GM18868 (cell line): ENCODE measurements at regions not wholly inside any gene's neighbourhood (a gene's known extent, or its start where the extent isn't known, plus 50 kb on each side); places are given as distances from the start of the nearest gene placed in this dataset.

ENCODE experiments used
- ATAC-seq: cut with Tn5 transposase; IDR thresholded peaks from one replicate; pipeline ENCODE4 v1.9.1; 2021; ENCODE audit warnings: mild to moderate bottlenecking, moderate library complexity; ENCODE audit not compliant: unreplicated experiment

- ATAC-seq = no peak
Measured at GRCh38 chr13:91105270-91105669, 242.2 kb upstream of the MIR17HG start.

GRCh38 chr13:91106565-91106964 lies 240.9 kb upstream of the MIR17HG start:
- ATAC-seq = no peak

GRCh38 chr13:91108315-91108714 lies 239.2 kb upstream of the MIR17HG start:
- ATAC-seq = no peak

- no peak for ATAC-seq
Measured at GRCh38 chr13:91111476-91112200, 235.8 kb upstream of the MIR17HG start.

GRCh38 chr13:91112201-91112923 lies 235.1 kb upstream of the MIR17HG start:
- no peak for ATAC-seq

- ATAC-seq = no peak
Measured at GRCh38 chr13:91112924-91113277, 234.6 kb upstream of the MIR17HG start.

- no peak for ATAC-seq
Measured at GRCh38 chr13:91115776-91116175, 231.7 kb upstream of the MIR17HG start.

- ATAC-seq = no peak
Measured at GRCh38 chr13:91117351-91117750, 230.1 kb upstream of the MIR17HG start.

- ATAC-seq = peak; percentile 61
Measured at GRCh38 chr13:91119643-91120042, 227.8 kb upstream of the MIR17HG start.

- no peak for ATAC-seq
Measured at GRCh38 chr13:91122766-91123165, 224.7 kb upstream of the MIR17HG start.

GRCh38 chr13:91123456-91124127 lies 223.9 kb upstream of the MIR17HG start:
- ATAC-seq = peak; percentile 45

GRCh38 chr13:91126806-91127205 lies 220.7 kb upstream of the MIR17HG start:
- ATAC-seq = no peak

GRCh38 chr13:91127995-91128394 lies 219.5 kb upstream of the MIR17HG start:
- ATAC-seq = no peak

- no peak for ATAC-seq
Measured at GRCh38 chr13:91132381-91132780, 215.1 kb upstream of the MIR17HG start.

GRCh38 chr13:91132786-91133185 lies 214.7 kb upstream of the MIR17HG start:
- no peak for ATAC-seq

GRCh38 chr13:91133941-91134802 lies 213.3 kb upstream of the MIR17HG start:
- peak; percentile 87 for ATAC-seq

- ATAC-seq = peak; percentile 17
Measured at GRCh38 chr13:91134803-91135184, 212.7 kb upstream of the MIR17HG start.

GRCh38 chr13:91135376-91135775 lies 212.1 kb upstream of the MIR17HG start:
- no peak for ATAC-seq

- no peak for ATAC-seq
Measured at GRCh38 chr13:91135968-91136367, 211.5 kb upstream of the MIR17HG start.

GRCh38 chr13:91136806-91137205 lies 210.7 kb upstream of the MIR17HG start:
- no peak for ATAC-seq

- ATAC-seq = no peak
Measured at GRCh38 chr13:91139232-91139631, 208.3 kb upstream of the MIR17HG start.
